Natural killer cell (primary cell): ENCODE measurements at regions not wholly inside any gene's neighbourhood (a gene's known extent, or its start where the extent isn't known, plus 50 kb on each side); places are given as distances from the start of the nearest gene placed in this dataset.

Experiments used
- ATAC-seq, 3 donors: fragments of 150-1000 bp in 2 of 3; fragments of 200-7000 bp in 1 of 3; cut with Tn5 transposase; 1 replicate in 1 of 3; 2 replicates in 2 of 3; pipeline ENCODE4 v1.10.0; 2021; ENCODE audit warnings: mild to moderate bottlenecking in 2 of 3, moderate library complexity in 2 of 3
- DNase-seq, 2 donors: peaks; one replicate each; pipeline versions ENCODE4 v3.0.0 to v3.0.0-alpha.2; 2013 to 2021; ENCODE audit warnings: mixed read lengths in 1 of 2
- H3K27ac ChIP-seq: one replicate; pipeline ENCODE4 v1.5.1; 2013; ENCODE audit warnings: mild to moderate bottlenecking, low read length
- H3K27me3 ChIP-seq: one replicate; pipeline ENCODE4 v1.6.1; 2013; ENCODE audit warnings: low read length; ENCODE audit not compliant: control insufficient read depth, insufficient read depth
- H3K36me3 ChIP-seq: one replicate; pipeline ENCODE4 v1.6.1; 2013; ENCODE audit warnings: low read length; ENCODE audit not compliant: control insufficient read depth, insufficient read depth
- H3K4me1 ChIP-seq: one replicate; pipeline ENCODE4 v1.6.1; 2013; ENCODE audit warnings: low read length; ENCODE audit not compliant: control insufficient read depth, insufficient read depth
- H3K4me3 ChIP-seq: one replicate; pipeline ENCODE4 v1.5.1; 2013; ENCODE audit warnings: low read length
- H3K9me3 ChIP-seq: one replicate; pipeline ENCODE4 v1.6.1; 2013; ENCODE audit warnings: low read length; ENCODE audit not compliant: control insufficient read depth, insufficient read depth
- H3K27ac Mint-ChIP-seq, 2 donors: one replicate each; pipeline ENCODE4 v1.8.0; 2022; ENCODE audit warnings: mild to moderate bottlenecking in 2 of 2, mixed read lengths in 2 of 2, moderate library complexity in 1 of 2
- H3K27me3 Mint-ChIP-seq, 2 donors: one replicate each; pipeline ENCODE4 v1.8.0; 2022; ENCODE audit warnings: low read depth in 2 of 2, mixed read lengths in 2 of 2
- H3K36me3 Mint-ChIP-seq: one replicate; pipeline ENCODE4 v1.8.0; 2022; ENCODE audit warnings: mixed read lengths
- H3K4me1 Mint-ChIP-seq, 2 donors: one replicate each; pipeline ENCODE4 v1.8.0; 2022; ENCODE audit warnings: mixed read lengths in 2 of 2
- H3K4me3 Mint-ChIP-seq: one replicate; pipeline ENCODE4 v1.8.0; 2022; ENCODE audit warnings: mild to moderate bottlenecking, moderate library complexity, mixed read lengths
- H3K9me3 Mint-ChIP-seq, 2 donors: one replicate each; pipeline ENCODE4 v1.8.0; 2022; ENCODE audit warnings: mixed read lengths in 2 of 2
- WGBS: methylation state at CpG from one replicate; pipeline ENCODE4 v1.1.7; 2013; ENCODE audit warnings: missing lambda C conversion rate; ENCODE audit not compliant: insufficient coverage; 5-methylcytosine and 5-hydroxymethylcytosine counted together
- intact Hi-C: fragments of 100-400 bp; cut with micrococcal nuclease; formaldehyde crosslinking; loops from one replicate; pipeline ENCODE4 v1.14.2; 2022
- TF ChIP-seq, protein P1 (sequence below): fragments of 200-600 bp; IDR thresholded peaks from one replicate; pipeline ENCODE4 v1.8.0; 2022; ENCODE audit warnings: antibody characterized with exemption

DNA sequence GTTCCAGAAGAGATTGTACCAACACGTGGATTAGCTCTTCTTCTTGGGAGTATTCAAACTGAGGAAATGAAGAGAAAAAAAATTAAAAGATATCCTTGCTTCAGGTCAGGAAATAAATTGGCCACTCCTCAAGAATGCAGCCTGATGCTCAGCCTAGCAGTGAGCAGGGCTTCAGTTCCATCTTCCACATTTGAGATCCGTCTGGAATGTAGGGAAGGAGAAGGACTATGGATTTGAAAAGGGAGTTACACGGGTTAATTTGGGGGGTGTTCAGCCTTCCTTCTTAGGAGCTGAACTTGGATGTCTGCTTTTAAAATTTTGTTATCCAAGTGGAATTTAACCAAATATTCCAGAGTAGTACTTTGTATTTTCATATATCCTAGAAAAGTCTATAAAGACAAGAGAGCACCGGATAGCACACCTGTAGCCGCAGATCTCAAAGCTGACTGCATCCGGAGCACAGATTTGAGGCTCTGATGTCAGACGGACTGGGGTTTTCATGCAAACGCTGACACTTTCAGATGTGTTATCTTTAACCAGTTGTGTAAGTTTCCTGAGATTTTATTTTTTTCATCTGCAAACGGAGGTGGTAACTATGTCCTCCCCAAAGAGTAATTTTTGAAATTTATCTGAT, 99.3 kb downstream of the COPS8 start:
- WGBS = 75% methylated on average over 9 of the region's 9 CpGs
- no peak for ATAC-seq

DNA sequence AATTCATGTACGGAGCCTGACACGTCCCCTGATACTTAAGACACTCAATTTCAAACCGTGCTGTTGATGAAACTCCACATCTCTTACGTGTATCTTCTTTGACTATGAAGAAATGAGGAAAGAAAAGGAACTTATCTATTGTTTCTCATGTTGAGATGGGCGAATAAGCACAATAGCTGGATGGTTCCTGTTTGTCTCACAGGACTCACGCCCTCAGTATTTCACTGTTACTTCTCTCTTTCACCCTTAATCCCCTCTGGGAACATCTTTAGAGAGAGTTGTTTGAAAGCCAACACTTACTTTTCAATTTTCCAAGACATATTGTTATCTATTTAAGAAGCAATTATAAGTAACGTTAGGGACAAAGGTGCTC, 99.8 kb downstream of the COPS8 start:
- Mint-ChIP-seq H3K27me3 (peaks cover 11 to 40% of the 10 kb centered on the region in 2 donors), H3K4me3 (no peak overlapping the region), H3K4me1 (no peaks in the 10 kb centered on the region), H3K9me3 (no peaks in the 10 kb centered on the region), H3K36me3 (no peaks in the 10 kb centered on the region), H3K27ac (no peak overlapping the region)
- intact Hi-C loops = no loop called here
- Histone ChIP-seq H3K9me3 (no peaks in the 10 kb centered on the region), H3K4me3 (no peak overlapping the region), H3K27me3 (no peaks in the 10 kb centered on the region), H3K27ac (no peak overlapping the region), H3K4me1 (no peaks in the 10 kb centered on the region), H3K36me3 (no peaks in the 10 kb centered on the region)
- 60% methylated on average over 7 of the region's 7 CpGs for WGBS
- TF ChIP-seq, protein P1, sequence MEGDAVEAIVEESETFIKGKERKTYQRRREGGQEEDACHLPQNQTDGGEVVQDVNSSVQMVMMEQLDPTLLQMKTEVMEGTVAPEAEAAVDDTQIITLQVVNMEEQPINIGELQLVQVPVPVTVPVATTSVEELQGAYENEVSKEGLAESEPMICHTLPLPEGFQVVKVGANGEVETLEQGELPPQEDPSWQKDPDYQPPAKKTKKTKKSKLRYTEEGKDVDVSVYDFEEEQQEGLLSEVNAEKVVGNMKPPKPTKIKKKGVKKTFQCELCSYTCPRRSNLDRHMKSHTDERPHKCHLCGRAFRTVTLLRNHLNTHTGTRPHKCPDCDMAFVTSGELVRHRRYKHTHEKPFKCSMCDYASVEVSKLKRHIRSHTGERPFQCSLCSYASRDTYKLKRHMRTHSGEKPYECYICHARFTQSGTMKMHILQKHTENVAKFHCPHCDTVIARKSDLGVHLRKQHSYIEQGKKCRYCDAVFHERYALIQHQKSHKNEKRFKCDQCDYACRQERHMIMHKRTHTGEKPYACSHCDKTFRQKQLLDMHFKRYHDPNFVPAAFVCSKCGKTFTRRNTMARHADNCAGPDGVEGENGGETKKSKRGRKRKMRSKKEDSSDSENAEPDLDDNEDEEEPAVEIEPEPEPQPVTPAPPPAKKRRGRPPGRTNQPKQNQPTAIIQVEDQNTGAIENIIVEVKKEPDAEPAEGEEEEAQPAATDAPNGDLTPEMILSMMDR = no peak
- DNase-seq (no peak), ATAC-seq (no peak)

More for the DNA sequence above, 99.3 kb downstream of the COPS8 start:
- no peak overlapping the region for H3K27ac ChIP-seq
- DNase-seq = no peak
- no peaks in the 10 kb centered on the region for H3K4me1 ChIP-seq
- Mint-ChIP-seq H3K4me1 (no peaks in the 10 kb centered on the region), H3K9me3 (no peaks in the 10 kb centered on the region), H3K36me3 (no peaks in the 10 kb centered on the region), H3K27me3 (peaks cover 11 to 42% of the 10 kb centered on the region in 2 donors), H3K27ac (no peak overlapping the region), H3K4me3 (no peak overlapping the region)
- no peaks in the 10 kb centered on the region for H3K9me3 ChIP-seq
- TF ChIP-seq, protein P1 = no peak
- H3K36me3 ChIP-seq = no peaks in the 10 kb centered on the region
- H3K4me3 ChIP-seq = no peak overlapping the region
- intact Hi-C loops = no loop called here
- no peaks in the 10 kb centered on the region for H3K27me3 ChIP-seq

DNA sequence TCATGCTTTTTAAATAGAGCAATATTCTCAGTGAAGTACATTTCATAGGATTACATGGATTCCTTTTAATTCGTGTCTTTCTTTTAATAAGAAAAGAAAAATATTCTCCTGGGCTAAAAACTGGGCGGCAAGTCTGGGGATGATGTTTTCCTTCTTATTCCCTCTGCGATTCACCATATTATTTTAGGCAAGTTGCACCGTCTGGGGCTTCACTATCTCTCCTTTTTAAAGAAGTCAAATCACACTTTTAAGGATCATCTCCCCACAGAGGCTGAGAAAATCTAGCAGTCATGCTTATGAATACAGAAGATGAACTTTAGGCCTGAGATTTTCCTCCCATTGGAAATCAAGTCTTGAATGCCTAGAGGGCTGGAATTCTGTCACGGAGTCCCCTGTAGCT, 104.1 kb downstream of the COPS8 start:
- no peak for DNase-seq
- Histone ChIP-seq H3K27me3 (no peaks in the 10 kb centered on the region), H3K27ac (no peak overlapping the region), H3K36me3 (no peaks in the 10 kb centered on the region), H3K4me1 (no peaks in the 10 kb centered on the region), H3K9me3 (no peaks in the 10 kb centered on the region), H3K4me3 (no peak overlapping the region)
- TF ChIP-seq, protein P1 = no peak
- Mint-ChIP-seq H3K27me3 (peaks cover 9 to 17% of the 10 kb centered on the region in 2 donors), H3K27ac (no peak overlapping the region), H3K36me3 (no peaks in the 10 kb centered on the region), H3K4me3 (no peak overlapping the region), H3K4me1 (no peaks in the 10 kb centered on the region), H3K9me3 (no peaks in the 10 kb centered on the region)
- no peak for ATAC-seq
- WGBS = 94% methylated on average over 4 of the region's 5 CpGs
- intact Hi-C loops = no loop called here
